ENCODE measurements at regions not wholly inside any gene's neighbourhood (a gene's known extent, or its start where the extent isn't known, plus 50 kb on each side); places are given as distances from the start of the nearest gene placed in this dataset.

DNA sequence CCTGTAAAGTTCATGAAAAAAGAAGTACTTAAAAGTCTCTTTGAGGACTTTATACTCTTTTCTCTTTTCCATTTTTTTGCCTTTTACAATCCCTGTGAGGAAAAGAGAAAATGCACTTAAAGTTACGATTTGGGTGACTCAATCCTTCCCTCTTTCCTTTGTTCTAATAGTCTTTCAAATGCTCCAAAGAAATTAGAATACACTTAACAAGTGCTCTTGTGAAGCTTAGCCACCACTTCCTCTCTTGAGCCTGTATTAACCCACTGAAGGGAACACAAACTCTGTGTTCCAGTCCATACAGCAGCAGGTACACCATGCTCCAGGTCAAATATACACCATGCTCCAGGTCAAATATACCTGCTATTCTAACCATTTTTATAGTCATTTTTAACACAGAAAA, 581.1 kb upstream of the MGAT4C start:
- Histone ChIP-seq H3K27ac (ENCODE audit: extremely low read depth, low read depth, low read length) (no peak overlapping the region), H3K9me3 (ENCODE audit: control insufficient read depth, insufficient read depth, low read depth, low read length) (no peaks in the 10 kb centered on the region), H3K4me1 (ENCODE audit: control insufficient read depth, insufficient read depth, low read length) (no peaks in the 10 kb centered on the region), H3K4me3 (ENCODE audit: low read depth, low read length) (no peak overlapping the region), H3K36me3 (ENCODE audit: control insufficient read depth in 2 of 2, insufficient read depth in 1 of 2, low read length in 2 of 2) (no peaks in the 10 kb centered on the region)
- TF ChIP-seq ZIC2 (tag by site-specific recombination; IDR thresholded peaks at IDR 0.05) (no peak), KLF17 (tag by site-specific recombination; IDR thresholded peaks at IDR 0.05) (no peak), ZNF19 (tag by site-specific recombination; IDR thresholded peaks at IDR 0.05; ENCODE audit: low read depth) (no peak), ZNF394 (tag by site-specific recombination; IDR thresholded peaks at IDR 0.05; ENCODE audit: borderline replicate concordance) (no peak), HIC1 (tag by site-specific recombination; IDR thresholded peaks at IDR 0.05) (no peak), ZNF404 (tag by site-specific recombination; IDR thresholded peaks at IDR 0.05) (no peak), ZNF391 (tag by site-specific recombination; IDR thresholded peaks at IDR 0.05; ENCODE audit: borderline replicate concordance, low read depth) (no peak), SCRT1 (tag by site-specific recombination; IDR thresholded peaks at IDR 0.05; ENCODE audit: borderline replicate concordance) (no peak), ZSCAN23 (tag by site-specific recombination; IDR thresholded peaks at IDR 0.05) (no peak), ZXDB (tag by site-specific recombination; IDR thresholded peaks at IDR 0.05) (no peak), ZNF513 (tag by site-specific recombination; IDR thresholded peaks at IDR 0.05) (no peak)
- TF ChIP-seq, protein P1, sequence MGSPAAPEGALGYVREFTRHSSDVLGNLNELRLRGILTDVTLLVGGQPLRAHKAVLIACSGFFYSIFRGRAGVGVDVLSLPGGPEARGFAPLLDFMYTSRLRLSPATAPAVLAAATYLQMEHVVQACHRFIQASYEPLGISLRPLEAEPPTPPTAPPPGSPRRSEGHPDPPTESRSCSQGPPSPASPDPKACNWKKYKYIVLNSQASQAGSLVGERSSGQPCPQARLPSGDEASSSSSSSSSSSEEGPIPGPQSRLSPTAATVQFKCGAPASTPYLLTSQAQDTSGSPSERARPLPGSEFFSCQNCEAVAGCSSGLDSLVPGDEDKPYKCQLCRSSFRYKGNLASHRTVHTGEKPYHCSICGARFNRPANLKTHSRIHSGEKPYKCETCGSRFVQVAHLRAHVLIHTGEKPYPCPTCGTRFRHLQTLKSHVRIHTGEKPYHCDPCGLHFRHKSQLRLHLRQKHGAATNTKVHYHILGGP (tag by site-specific recombination; IDR thresholded peaks at IDR 0.05), result no peak
- ChIA-PET POLR2A (no interaction called here), CTCF (interaction anchor here (0.6 kb wide), 1 partner anchor 809 kb away, joined by 3 read pairs; no protein-coding TSS in a partner anchor)

DNA sequence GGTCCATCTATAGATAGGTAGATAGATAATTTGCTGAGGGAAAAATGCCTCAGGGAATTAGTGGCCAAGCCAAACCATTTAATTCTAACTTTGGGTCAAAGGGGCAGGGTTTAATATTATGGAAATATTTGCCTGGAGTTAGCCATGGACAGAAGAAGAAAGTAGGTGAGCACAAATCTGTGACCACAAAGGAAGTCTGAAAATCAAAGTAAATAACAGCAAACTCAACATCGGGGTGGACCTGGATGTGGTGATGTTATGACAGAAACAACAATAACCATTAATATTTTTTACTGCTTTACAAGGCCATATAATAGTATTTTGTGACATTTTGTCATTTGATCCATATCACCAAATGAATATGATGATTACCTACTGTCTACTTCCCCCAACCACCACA, 578.0 kb upstream of the MGAT4C start:
- CTCF ChIA-PET, result no interaction called here
- H3K27ac ChIP-seq (ENCODE audit: extremely low read depth, low read depth, low read length), result no peak overlapping the region
- H3K4me3 ChIP-seq (ENCODE audit: low read depth, low read length), result no peak overlapping the region
- TF ChIP-seq ZNF404 (tag by site-specific recombination; IDR thresholded peaks at IDR 0.05) (no peak), EGR2 (tag by site-specific recombination; IDR thresholded peaks at IDR 0.05; ENCODE audit: low read depth) (no peak), ZNF18 (tag by site-specific recombination; IDR thresholded peaks at IDR 0.05) (no peak), KLF7 (tag by site-specific recombination; IDR thresholded peaks at IDR 0.05; ENCODE audit: borderline replicate concordance) (no peak), ZNF670 (tag by site-specific recombination; IDR thresholded peaks at IDR 0.05; ENCODE audit: low read depth) (no peak), GLIS2 (tag by site-specific recombination; IDR thresholded peaks at IDR 0.05) (no peak), ZNF777 (tag by site-specific recombination; IDR thresholded peaks at IDR 0.05; ENCODE audit: borderline replicate concordance) (no peak), ZFP3 (tag by site-specific recombination; IDR thresholded peaks at IDR 0.05; ENCODE audit: low read depth) (no peak)
- TF ChIP-seq, protein P2, sequence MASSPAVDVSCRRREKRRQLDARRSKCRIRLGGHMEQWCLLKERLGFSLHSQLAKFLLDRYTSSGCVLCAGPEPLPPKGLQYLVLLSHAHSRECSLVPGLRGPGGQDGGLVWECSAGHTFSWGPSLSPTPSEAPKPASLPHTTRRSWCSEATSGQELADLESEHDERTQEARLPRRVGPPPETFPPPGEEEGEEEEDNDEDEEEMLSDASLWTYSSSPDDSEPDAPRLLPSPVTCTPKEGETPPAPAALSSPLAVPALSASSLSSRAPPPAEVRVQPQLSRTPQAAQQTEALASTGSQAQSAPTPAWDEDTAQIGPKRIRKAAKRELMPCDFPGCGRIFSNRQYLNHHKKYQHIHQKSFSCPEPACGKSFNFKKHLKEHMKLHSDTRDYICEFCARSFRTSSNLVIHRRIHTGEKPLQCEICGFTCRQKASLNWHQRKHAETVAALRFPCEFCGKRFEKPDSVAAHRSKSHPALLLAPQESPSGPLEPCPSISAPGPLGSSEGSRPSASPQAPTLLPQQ (tag by site-specific recombination; IDR thresholded peaks at IDR 0.05), result no peak
- POLR2A ChIA-PET, result no interaction called here
- H3K9me3 ChIP-seq (ENCODE audit: control insufficient read depth, insufficient read depth, low read depth, low read length), result no peaks in the 10 kb centered on the region
- H3K36me3 ChIP-seq (ENCODE audit: control insufficient read depth in 2 of 2, insufficient read depth in 1 of 2, low read length in 2 of 2), result no peaks in the 10 kb centered on the region
- no peaks in the 10 kb centered on the region for H3K4me1 ChIP-seq (ENCODE audit: control insufficient read depth, insufficient read depth, low read length)
